ENCODE measurements at regions not wholly inside any gene's neighbourhood (a gene's known extent, or its start where the extent isn't known, plus 50 kb on each side); places are given as distances from the start of the nearest gene placed in this dataset.

DNA sequence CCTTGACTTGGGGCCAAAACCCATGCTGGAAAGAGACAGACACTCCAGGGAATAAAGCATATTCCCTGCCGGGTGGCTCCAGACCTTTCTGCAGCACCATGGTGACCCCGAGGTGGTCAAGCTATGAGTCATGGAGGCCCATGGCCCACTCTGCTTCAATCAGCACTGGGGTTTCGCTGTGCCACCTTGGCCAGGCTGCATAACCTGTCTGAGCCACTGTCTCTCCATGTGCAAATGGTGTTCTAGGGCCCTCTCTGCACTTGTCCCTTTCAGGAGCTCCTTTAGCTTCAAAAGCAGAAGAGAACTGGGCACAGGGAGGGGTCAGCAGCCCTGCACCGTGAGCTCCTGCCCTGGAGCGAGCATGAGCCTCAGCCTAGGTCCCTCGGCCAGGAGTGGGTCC, 410.1 kb downstream of the SHANK2 start:
- H3K4me3 ChIP-seq (ENCODE audit: low read depth, low read length), result no peak overlapping the region
- ChIA-PET CTCF (no interaction called here), POLR2A (no interaction called here)
- no peak for DNase-seq (ENCODE audit: low read depth, low spot score)
- TF ChIP-seq, protein P1, sequence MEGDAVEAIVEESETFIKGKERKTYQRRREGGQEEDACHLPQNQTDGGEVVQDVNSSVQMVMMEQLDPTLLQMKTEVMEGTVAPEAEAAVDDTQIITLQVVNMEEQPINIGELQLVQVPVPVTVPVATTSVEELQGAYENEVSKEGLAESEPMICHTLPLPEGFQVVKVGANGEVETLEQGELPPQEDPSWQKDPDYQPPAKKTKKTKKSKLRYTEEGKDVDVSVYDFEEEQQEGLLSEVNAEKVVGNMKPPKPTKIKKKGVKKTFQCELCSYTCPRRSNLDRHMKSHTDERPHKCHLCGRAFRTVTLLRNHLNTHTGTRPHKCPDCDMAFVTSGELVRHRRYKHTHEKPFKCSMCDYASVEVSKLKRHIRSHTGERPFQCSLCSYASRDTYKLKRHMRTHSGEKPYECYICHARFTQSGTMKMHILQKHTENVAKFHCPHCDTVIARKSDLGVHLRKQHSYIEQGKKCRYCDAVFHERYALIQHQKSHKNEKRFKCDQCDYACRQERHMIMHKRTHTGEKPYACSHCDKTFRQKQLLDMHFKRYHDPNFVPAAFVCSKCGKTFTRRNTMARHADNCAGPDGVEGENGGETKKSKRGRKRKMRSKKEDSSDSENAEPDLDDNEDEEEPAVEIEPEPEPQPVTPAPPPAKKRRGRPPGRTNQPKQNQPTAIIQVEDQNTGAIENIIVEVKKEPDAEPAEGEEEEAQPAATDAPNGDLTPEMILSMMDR (IDR thresholded peaks at IDR 0.05; ENCODE audit: low read depth, low read length), result no peak
- H3K27ac ChIP-seq (ENCODE audit: low read depth, low read length), result no peak overlapping the region
- no peaks in the 10 kb centered on the region for H3K27me3 ChIP-seq (ENCODE audit: control insufficient read depth, insufficient read depth, low read length)
- H3K9me3 ChIP-seq (ENCODE audit: control insufficient read depth, insufficient read depth, low read length), result peaks cover 86% of the 10 kb centered on the region

DNA sequence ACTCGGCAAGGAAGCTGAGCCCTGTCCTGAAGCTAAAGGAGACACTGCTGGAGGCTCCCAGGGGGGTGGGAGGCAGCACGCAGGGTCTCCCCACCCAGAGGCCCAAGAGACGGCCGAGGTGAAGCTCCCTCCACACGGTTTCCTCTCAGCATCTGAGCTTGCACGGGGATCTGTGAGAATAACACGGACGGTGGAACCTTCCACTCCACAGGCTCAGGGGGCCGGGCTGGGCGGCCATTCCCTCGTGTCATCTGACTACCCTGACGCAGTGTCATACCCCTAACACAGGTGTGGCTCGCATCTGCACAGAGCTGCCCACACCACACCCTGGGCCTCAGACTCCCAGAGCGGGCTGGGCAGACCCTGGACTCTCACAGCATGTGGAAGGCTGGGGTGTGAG, 409.7 kb downstream of the SHANK2 start:
- no peak overlapping the region for H3K4me3 ChIP-seq (ENCODE audit: low read depth, low read length)
- no peak overlapping the region for H3K27ac ChIP-seq (ENCODE audit: low read depth, low read length)
- H3K9me3 ChIP-seq (ENCODE audit: control insufficient read depth, insufficient read depth, low read length), result peaks cover 86% of the 10 kb centered on the region
- no peak for DNase-seq (ENCODE audit: low read depth, low spot score)
- CTCF ChIA-PET, result no interaction called here
- TF ChIP-seq, protein P1 (IDR thresholded peaks at IDR 0.05; ENCODE audit: low read depth, low read length), result no peak
- H3K27me3 ChIP-seq (ENCODE audit: control insufficient read depth, insufficient read depth, low read length), result no peaks in the 10 kb centered on the region
- POLR2A ChIA-PET, result no interaction called here

DNA sequence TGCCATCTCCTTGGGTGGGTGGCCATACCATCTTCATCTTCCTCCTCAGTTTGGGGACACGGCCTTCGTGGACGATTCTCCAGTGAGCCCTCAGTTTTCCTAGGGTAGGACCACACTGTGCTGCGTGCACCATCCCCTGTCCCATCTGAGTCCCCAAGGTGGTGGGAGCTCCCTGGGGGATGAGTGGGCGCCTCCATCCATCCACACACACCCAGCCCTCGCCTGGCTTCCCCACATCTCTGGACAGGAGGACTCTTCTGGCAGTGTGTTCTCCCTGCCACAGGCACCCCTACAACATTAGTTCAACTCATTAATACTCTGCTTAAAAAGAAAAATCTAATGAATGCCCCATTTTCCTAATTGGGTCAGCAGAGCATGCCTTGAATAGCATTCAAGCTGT, 408.5 kb downstream of the SHANK2 start:
- TF ChIP-seq, protein P1 (IDR thresholded peaks at IDR 0.05; ENCODE audit: low read depth, low read length), result no peak
- DNase-seq (ENCODE audit: low read depth, low spot score), result no peak
- H3K4me3 ChIP-seq (ENCODE audit: low read depth, low read length), result no peak overlapping the region
- H3K27ac ChIP-seq (ENCODE audit: low read depth, low read length), result no peak overlapping the region
- no peaks in the 10 kb centered on the region for H3K27me3 ChIP-seq (ENCODE audit: control insufficient read depth, insufficient read depth, low read length)
- ChIA-PET CTCF (no interaction called here), POLR2A (no interaction called here)
- peaks cover 90% of the 10 kb centered on the region for H3K9me3 ChIP-seq (ENCODE audit: control insufficient read depth, insufficient read depth, low read length)

DNA sequence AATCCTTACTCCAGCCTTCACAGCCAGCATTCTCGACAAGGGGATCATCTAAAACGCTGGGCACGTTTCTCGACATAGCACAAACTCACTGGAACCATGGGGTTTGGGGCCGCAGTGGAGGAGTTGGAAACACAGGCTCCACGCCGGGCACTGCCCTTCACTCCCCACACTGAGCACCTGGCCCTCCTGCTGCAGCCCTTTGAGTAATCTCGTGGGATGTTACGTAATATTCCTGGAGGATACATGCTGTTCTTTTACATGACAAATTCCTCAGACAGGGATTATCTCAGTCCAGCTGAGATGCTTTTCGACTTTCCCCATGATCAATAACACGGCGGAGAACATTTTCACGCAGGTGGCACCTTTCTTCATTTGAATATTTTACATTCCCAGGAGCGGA, 408.0 kb downstream of the SHANK2 start:
- Histone ChIP-seq H3K27ac (ENCODE audit: low read depth, low read length) (no peak overlapping the region), H3K9me3 (ENCODE audit: control insufficient read depth, insufficient read depth, low read length) (peaks cover 88% of the 10 kb centered on the region), H3K4me3 (ENCODE audit: low read depth, low read length) (no peak overlapping the region), H3K27me3 (ENCODE audit: control insufficient read depth, insufficient read depth, low read length) (no peaks in the 10 kb centered on the region)
- TF ChIP-seq, protein P1 (IDR thresholded peaks at IDR 0.05; ENCODE audit: low read depth, low read length), result no peak
- no peak for DNase-seq (ENCODE audit: low read depth, low spot score)
- POLR2A ChIA-PET, result no interaction called here
- CTCF ChIA-PET, result no interaction called here

DNA sequence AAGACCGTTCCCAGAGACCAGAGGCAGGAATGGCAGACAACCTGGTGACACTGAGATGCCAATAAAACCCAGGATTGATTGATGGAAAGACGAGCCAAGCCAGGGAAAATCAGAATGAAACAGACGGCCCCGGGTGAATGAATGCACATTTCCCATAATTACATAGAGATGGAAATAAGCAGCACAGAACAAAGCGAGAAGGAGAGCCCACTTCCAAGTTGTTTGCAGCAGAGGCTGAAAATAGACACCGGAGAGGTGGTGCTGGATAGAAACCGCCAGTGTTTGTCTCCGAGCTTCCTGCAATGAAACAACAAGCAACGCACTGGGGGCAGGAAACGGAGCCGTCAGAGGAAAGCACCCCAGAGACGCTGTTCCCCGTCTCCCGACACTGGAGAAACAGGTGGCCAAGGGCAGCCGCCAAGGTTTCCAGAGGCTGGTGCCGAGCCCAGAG, 406.8 kb downstream of the SHANK2 start:
- TF ChIP-seq, protein P1 (IDR thresholded peaks at IDR 0.05; ENCODE audit: low read depth, low read length), result no peak
- Histone ChIP-seq H3K27me3 (ENCODE audit: control insufficient read depth, insufficient read depth, low read length) (no peaks in the 10 kb centered on the region), H3K27ac (ENCODE audit: low read depth, low read length) (no peak overlapping the region), H3K4me3 (ENCODE audit: low read depth, low read length) (no peak overlapping the region), H3K9me3 (ENCODE audit: control insufficient read depth, insufficient read depth, low read length) (peaks cover 80% of the 10 kb centered on the region)
- POLR2A ChIA-PET, result no interaction called here
- CTCF ChIA-PET, result no interaction called here
- no peak for DNase-seq (ENCODE audit: low read depth, low spot score)

All from AG04450 (cell line).